Hindlimb muscle (tissue), 1 donor: ENCODE measurements at regions not wholly inside any gene's neighbourhood (a gene's known extent, or its start where the extent isn't known, plus 50 kb on each side); places are given as distances from the start of the nearest gene placed in this dataset.
"Not testable (repeated sequence)": the region's sequence is repeated elsewhere in the genome, so short reads cannot be mapped to it uniquely, and the experiment has no call there.

Experiments
- DNase-seq: peaks from one replicate; pipeline ENCODE4 v3.0.0-alpha.2; 2013

GRCh38 chr2:5587766-5588165, 104.4 kb upstream of the SOX11 start:
- no peak for DNase-seq

DNA sequence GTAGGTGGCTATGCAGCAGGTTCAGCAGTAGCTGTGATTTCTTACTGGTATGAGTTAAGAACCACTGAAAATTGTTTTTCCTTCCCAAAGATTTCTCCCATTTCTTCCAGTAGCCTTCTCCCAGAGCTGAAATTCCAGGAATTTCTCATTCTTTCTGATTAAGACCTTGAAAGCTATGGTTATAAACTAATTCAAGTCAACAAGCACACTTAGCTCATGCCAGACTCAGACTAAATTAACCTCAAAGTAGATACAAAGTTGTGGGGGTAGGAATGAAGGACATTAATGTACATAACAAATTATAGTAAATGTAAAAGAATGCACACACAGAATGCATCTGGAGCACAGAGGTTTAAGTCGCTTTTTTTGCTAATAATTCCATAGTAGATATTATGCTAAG, 103.6 kb upstream of the SOX11 start:
- no peak for DNase-seq

- no peak for DNase-seq
Measured at GRCh38 chr2:5589183-5589582, 103.0 kb upstream of the SOX11 start.

DNA sequence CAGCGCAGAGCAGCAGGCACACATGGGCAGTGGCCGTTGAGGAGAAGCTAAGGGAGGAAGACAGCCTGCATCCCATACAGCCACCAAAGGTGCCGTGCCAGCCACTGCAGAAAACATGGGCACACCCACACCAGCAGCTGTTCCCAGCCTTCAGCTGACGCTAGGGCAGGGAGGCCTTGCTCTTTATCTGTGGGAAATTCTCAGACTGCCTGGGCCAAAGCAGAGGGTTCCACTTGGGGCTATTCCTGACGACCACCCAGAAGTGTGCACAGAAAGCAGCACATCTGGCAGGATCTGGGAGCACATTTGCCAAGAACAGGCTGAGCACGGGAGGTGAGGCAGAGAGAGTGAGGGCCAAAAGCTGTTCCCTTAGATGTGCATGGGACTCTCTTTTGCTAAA, 101.3 kb upstream of the SOX11 start:
- DNase-seq = peak; percentile 29

DNA sequence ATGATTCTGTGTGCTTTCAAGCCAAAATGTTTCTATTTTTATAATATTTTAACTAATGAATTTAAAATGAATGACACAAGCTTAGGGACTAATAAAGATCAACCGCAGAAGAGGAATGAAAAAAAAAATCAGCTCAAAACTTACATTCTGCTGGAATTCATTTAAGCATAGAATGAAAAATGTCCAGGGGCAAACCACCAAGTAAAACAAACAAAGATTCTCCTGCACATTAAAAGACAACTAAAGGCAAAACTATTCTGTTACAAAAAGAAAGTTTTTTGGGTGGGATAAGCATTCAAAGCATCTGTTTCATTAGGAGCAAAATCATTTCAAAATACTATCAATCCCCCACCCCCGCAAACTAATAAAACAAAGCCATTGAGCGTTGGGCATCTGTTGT, 99.3 kb upstream of the SOX11 start:
- no peak for DNase-seq

- DNase-seq = no peak
Measured at GRCh38 chr2:5594249-5594695, 97.9 kb upstream of the SOX11 start.

GRCh38 chr2:5596868-5597267, 95.3 kb upstream of the SOX11 start:
- no peak for DNase-seq

DNA sequence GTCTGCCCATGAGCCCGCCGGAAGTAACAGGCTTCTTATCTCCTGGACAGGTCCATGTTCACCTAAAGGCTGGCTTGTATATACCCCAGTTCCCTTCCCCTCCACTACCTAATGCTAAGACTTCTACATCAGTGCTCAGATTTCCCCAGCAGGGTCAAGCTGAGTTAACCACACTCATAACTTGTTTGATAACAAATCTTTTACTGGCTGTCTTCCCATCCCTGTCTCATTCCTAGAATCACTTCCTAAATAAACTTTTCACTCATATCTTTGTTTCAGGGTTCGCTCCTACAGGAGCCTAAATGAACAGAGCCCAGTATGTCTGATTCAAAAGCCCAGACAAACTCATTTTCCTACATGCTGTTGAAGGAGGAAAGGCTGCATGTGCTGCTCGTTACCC, 94.0 kb upstream of the SOX11 start:
- DNase-seq = no peak

GRCh38 chr2:5609201-5609600, 83.0 kb upstream of the SOX11 start:
- no peak for DNase-seq

- no peak for DNase-seq
Measured at GRCh38 chr2:5612666-5613065, 79.5 kb upstream of the SOX11 start.

DNA sequence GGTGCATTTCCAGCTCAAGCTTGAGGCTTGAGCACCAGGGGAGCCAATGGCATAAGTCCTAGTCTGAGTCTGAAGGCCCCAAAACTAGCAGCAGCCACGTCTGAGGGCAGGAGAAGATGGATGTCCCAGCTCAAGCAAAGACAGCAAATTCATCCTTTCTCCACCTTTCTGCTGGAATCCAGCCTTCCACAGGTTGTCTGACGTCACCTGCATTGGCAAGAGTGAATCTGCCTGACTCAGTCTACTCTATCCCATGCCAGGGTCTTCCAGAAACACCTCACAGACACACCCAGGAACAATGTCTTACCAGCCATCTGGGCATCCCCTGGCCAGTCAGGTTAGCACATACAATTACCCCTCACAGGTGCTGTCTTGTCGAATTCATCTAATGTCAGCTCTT, 76.2 kb upstream of the SOX11 start:
- DNase-seq = no peak

DNA sequence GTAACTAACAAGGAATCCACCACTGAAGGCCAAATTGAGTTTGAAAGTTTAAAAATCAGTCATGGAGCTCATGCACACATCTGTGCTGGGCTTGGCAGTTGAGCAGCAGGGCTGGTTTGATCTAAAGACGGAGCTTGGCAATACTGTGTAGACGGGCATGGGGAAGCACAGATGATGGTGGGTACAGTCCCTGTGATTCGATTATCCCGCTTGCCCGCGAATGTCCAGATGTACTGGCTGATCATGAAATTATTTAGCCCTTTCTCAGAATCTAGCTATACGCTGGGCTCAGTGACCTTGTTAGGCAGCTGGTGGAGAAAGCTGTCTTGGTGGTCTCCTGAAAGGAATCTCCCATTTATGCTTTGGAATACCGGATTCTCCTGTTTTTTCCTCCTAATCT, 74.8 kb upstream of the SOX11 start:
- peak; percentile 13 for DNase-seq

DNA sequence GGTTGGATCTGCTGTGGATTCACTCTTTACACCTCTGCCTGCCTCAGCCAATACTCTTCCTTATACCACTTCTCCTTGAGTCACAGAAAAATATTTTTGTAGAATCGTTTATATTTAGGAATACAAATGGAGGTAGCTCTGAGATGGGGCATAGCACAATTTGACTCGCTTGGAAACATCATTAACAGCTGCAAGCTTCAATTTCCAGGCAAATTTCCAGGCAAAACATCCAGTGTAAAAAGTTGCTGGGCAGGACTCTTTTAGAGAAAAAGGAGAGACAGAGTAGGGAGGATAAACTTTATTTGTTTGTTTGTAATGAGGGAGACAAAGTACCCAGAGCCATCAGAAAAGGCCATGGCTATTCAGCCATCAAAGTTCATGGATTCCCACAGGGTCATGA, 74.4 kb upstream of the SOX11 start:
- peak; percentile 19 for DNase-seq

DNA sequence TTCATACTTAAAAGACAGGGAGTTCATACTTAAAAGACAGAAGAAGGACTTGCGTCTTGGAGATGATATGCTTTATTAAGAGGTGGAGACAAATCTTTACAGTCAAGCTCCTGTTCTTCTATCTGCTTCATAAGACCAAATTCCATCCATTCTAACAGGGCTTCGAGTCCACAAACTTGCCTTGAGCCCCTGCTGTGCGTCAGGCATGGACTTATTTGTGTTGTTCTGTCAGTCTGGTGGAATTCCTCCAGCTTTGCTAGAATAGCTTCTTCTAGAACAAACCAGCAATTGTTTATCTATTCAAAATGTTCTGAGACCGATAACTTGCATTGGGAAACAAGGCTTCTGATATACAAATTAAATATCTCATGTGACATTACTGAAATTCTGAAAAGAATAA, 73.9 kb upstream of the SOX11 start:
- DNase-seq = no peak

- DNase-seq = not testable (repeated sequence)
Measured at GRCh38 chr2:5625556-5626065, 66.6 kb upstream of the SOX11 start.

GRCh38 chr2:5628484-5628883, 63.7 kb upstream of the SOX11 start:
- DNase-seq = not testable (repeated sequence)

DNA sequence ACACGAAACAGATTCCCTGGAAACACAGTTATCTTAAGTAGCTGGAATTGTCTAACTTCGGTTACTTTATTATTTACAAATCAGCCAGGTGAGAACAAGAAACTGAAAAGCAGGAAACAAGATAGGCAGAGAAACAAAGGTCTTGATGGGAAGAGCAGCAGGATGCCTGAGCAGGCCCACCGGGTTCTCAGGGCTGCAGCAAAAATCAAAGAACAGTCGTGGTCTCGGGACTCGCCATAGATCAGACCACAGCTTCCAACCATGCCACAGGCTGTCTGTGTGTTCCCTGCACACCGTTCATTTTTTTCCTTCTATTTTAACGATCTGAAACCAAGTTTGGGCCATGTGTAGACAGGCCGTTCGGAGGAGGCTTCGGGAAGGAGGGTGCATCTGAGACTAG, 62.7 kb upstream of the SOX11 start:
- DNase-seq = not testable (repeated sequence)

- not testable (repeated sequence) for DNase-seq
Measured at GRCh38 chr2:5637051-5637450, 55.1 kb upstream of the SOX11 start.
